GM06990 (cell line): ENCODE measurements at regions not wholly inside any gene's neighbourhood (a gene's known extent, or its start where the extent isn't known, plus 50 kb on each side); places are given as distances from the start of the nearest gene placed in this dataset.

Experiments
- DNase-seq: peaks from one replicate; pipeline ENCODE4 v3.0.0-alpha.2; 2011; ENCODE audit not compliant: insufficient read length; ENCODE audit errors: extremely low read depth
- H3K27me3 ChIP-seq: replicated peaks from 2 replicates; pipeline ENCODE4 v1.6.0; 2011; ENCODE audit warnings: low read length; ENCODE audit not compliant: control insufficient read depth, insufficient read depth
- H3K36me3 ChIP-seq: 2 replicates; pipeline ENCODE4 v1.5.1; 2011; ENCODE audit warnings: low read length; ENCODE audit not compliant: control insufficient read depth, insufficient read depth
- H3K4me3 ChIP-seq: replicated peaks from 2 replicates; pipeline ENCODE4 v1.5.1; 2011; ENCODE audit warnings: low read depth, mild to moderate bottlenecking, control low read depth, low read length
- TF ChIP-seq, protein P1 (sequence below): IDR thresholded peaks from 2 replicates; pipeline ENCODE4 v1.5.1; 2011; ENCODE audit warnings: low read length, control low read depth, mild to moderate bottlenecking, inconsistent platforms; ENCODE audit not compliant: insufficient read depth, poor library complexity, severe bottlenecking

DNA sequence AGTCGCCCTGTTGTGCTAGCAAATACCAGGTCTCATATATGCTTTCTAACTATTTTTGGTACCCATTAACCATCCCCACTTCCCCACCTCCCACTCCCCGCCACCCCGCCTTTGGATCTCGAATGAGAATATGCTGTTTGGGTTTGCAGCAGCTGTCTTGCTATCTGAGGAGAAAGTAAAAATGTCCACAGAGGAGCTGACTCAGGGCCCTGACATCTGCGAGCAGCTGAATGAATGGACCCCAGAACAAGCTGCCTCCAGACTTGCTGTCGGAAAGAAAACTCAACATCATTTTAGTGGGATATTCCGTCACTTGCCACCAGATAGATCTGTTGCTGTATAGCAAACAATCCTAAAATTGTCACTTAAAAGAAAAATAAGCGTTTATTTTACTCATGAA, 103.7 kb downstream of the LINC00237 start:
- Histone ChIP-seq H3K36me3 (no peaks in the 10 kb centered on the region), H3K27me3 (peaks cover 1% of the 10 kb centered on the region), H3K4me3 (no peak overlapping the region)
- TF ChIP-seq, protein P1, sequence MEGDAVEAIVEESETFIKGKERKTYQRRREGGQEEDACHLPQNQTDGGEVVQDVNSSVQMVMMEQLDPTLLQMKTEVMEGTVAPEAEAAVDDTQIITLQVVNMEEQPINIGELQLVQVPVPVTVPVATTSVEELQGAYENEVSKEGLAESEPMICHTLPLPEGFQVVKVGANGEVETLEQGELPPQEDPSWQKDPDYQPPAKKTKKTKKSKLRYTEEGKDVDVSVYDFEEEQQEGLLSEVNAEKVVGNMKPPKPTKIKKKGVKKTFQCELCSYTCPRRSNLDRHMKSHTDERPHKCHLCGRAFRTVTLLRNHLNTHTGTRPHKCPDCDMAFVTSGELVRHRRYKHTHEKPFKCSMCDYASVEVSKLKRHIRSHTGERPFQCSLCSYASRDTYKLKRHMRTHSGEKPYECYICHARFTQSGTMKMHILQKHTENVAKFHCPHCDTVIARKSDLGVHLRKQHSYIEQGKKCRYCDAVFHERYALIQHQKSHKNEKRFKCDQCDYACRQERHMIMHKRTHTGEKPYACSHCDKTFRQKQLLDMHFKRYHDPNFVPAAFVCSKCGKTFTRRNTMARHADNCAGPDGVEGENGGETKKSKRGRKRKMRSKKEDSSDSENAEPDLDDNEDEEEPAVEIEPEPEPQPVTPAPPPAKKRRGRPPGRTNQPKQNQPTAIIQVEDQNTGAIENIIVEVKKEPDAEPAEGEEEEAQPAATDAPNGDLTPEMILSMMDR: no peak
- no peak for DNase-seq

DNA sequence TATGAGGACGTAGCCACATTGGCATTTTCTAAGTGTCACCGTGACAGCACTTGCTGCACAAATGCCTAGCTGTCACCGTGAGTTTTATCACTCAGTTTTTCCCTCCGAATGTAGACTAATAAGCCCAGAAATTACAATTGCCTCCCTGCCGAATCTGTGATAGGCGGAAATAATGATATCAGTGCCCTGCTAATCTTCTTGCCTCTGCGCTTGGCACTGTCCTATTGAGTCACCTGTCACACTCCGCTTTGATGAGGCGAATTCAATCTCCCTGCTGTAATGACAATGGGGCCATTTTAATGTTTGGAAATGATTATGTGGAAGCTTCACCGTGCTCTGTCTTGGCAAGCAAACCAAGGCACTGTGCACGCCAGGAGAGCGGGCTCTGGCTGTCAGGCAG, 112.8 kb downstream of the LINC00237 start:
- no peak for DNase-seq
- Histone ChIP-seq H3K27me3 (no peaks in the 10 kb centered on the region; the same call in none of the 2 replicates), H3K36me3 (no peaks in the 10 kb centered on the region), H3K4me3 (no peak overlapping the region)
- TF ChIP-seq, protein P1: no peak

DNA sequence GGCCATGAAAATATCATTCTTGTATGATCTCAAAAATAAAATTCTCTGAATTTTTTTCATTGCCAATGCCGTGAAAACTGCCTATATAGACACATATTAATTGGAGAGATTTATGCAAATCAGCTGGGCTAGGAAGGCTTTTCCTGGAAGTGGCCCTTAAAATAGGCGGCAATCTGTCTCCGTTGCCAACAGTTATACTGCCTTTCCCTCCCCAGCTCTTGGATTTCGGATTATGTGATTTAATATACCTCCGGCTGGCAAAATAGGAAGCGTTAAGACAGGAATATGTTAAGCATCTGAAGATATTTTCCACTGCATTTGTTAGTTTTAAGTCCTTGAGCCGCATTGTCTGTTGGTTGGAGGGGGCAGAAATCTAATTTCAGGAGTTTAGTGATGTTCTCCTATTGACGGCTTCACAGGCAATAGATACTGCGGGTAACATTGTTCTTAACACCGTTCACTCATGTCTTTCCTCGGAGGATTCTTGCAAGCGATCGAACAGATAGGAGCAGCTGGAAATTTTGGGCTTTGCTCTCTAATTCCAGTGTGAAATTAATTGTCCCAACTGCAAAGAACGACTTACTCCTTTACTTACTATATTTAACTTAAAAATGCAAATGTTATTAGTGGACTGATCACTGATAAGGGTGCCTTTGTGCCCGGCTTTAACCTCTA, 113.3 kb downstream of the LINC00237 start:
- no peak for DNase-seq
- TF ChIP-seq, protein P1: no peak
- Histone ChIP-seq H3K27me3 (no peaks in the 10 kb centered on the region; the same call in none of the 2 replicates), H3K4me3 (no peak overlapping the region), H3K36me3 (no peaks in the 10 kb centered on the region)

DNA sequence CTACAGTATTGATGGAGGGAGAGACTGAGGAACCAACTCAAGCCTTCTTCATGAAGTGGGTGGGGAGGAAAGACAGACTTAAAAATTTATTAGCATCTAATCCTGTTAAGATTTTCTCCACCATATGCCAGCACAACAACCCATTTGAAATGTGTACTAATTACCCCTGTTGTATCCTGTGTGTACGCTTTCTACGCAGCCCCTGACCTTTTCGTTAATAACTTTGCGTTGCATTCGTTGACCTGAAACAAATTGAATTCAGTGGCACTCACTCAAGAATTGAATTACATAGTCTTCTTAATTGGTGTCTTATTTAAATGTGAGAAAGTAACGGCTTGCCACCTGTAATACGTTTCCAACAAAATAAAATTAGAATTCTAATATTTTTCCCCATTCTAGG, 113.9 kb downstream of the LINC00237 start:
- H3K4me3 ChIP-seq: no peak overlapping the region
- TF ChIP-seq, protein P1: no peak

DNA sequence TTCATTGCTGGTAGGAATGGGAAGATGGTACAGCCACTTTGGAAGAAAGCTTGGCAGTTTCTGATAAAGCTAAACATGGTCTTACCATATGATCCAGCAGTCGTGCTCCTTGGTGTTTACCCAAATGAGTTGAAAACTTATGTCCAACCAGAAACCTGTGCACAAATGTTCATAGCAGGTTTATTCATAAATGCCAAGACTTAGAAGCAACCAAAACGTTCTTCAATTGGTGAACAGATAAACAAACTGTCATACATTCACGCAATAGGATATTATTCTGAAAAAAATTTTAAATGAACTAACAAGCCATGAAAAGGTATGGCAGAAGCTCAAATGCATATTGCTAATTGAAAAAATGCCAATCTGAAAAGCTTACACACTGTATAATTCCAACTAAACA, 117.1 kb downstream of the LINC00237 start:
- Histone ChIP-seq H3K27me3 (no peaks in the 10 kb centered on the region; the same call in 1 of the 2 replicates), H3K4me3 (no peak overlapping the region), H3K36me3 (no peaks in the 10 kb centered on the region)
- TF ChIP-seq, protein P1: no peak
- DNase-seq: no peak

More for the DNA sequence above, 113.9 kb downstream of the LINC00237 start:
- Histone ChIP-seq H3K36me3 (no peaks in the 10 kb centered on the region), H3K27me3 (no peaks in the 10 kb centered on the region; the same call in none of the 2 replicates)
- DNase-seq: no peak
